PC-9 (cell line): ENCODE measurements at regions not wholly inside any gene's neighbourhood (a gene's known extent, or its start where the extent isn't known, plus 50 kb on each side); places are given as distances from the start of the nearest gene placed in this dataset.

ENCODE experiments used
- BruUV-seq: library from RNA; stranded (reverse); fragments of 400-500 nt; replicated peaks from 2 replicates; lab custom pipeline; 2021; lab: Mats Ljungman, UMichigan
- CTCF ChIA-PET: fragments of 300-600 bp; sonication (Branson Sonifier 250); formaldehyde crosslinking; loops from one replicate; lab custom pipeline; 2022; ENCODE audit warnings: antibody characterized with exemption; lab: Charles Lee
- POLR2A ChIA-PET: fragments of 300-600 bp; sonication (Branson Sonifier 250); formaldehyde crosslinking; loops from one replicate; lab custom pipeline; 2022; ENCODE audit warnings: antibody characterized with exemption; ENCODE audit not compliant: unreplicated experiment; lab: Charles Lee
- DNase-seq, 2 experiments: peaks; one replicate each; pipeline versions ENCODE4 v3.0.0 to v3.0.0-alpha.2; 2015 to 2022; ENCODE audit warnings: mixed read lengths in 1 of 2
- H2AFZ ChIP-seq: fragments of 200-600 bp; sonication (generic); 2 replicates; pipeline ENCODE4 v1.8.1; 2017; ENCODE audit warnings: antibody characterized with exemption
- H3F3A ChIP-seq: fragments of 200-600 bp; sonication (generic); 2 replicates; pipeline ENCODE4 v1.8.1; 2017; ENCODE audit warnings: antibody characterized with exemption, mild to moderate bottlenecking, low read depth; ENCODE audit not compliant: insufficient read depth
- H3K27ac ChIP-seq: fragments of 200-600 bp; sonication (generic); 2 replicates; pipeline ENCODE4 v1.6.1; 2016; ENCODE audit warnings: mixed run types
- H3K27me3 ChIP-seq: fragments of 200-600 bp; sonication (generic); 2 replicates; pipeline ENCODE4 v1.6.1; 2016; ENCODE audit warnings: low read depth, mixed run types; ENCODE audit not compliant: insufficient read depth
- H3K36me3 ChIP-seq: fragments of 200-600 bp; sonication (generic); 2 replicates; pipeline ENCODE4 v1.6.1; 2016; ENCODE audit warnings: low read depth, mixed run types
- H3K4me1 ChIP-seq: fragments of 200-600 bp; sonication (generic); replicated peaks from 2 replicates; pipeline ENCODE4 v1.6.1; 2016; ENCODE audit warnings: mixed run types; ENCODE audit not compliant: insufficient read depth
- H3K4me2 ChIP-seq: fragments of 200-600 bp; sonication (generic); 2 replicates; pipeline ENCODE4 v1.6.1; 2017; ENCODE audit warnings: mixed run types
- H3K4me3 ChIP-seq: fragments of 200-600 bp; sonication (generic); 2 replicates; pipeline ENCODE4 v1.6.1; 2016; ENCODE audit warnings: mixed run types
- H3K79me2 ChIP-seq: fragments of 200-600 bp; sonication (generic); 2 replicates; pipeline ENCODE4 v1.6.1; 2017; ENCODE audit warnings: low read depth, mixed run types
- H3K9me2 ChIP-seq: fragments of 200-600 bp; sonication (generic); 2 replicates; pipeline ENCODE4 v1.8.1; 2017; ENCODE audit warnings: mild to moderate bottlenecking; ENCODE audit not compliant: insufficient read depth
- H3K9me3 ChIP-seq: fragments of 200-600 bp; sonication (generic); 2 replicates; pipeline ENCODE4 v1.8.1; 2016; ENCODE audit warnings: low read depth; ENCODE audit not compliant: insufficient read depth
- H4K20me1 ChIP-seq: fragments of 200-600 bp; sonication (generic); 2 replicates; pipeline ENCODE4 v1.8.1; 2017; ENCODE audit not compliant: insufficient read depth
- EZH2 ChIP-seq: fragments of 200-600 bp; sonication (generic); IDR thresholded peaks from 2 replicates; pipeline ENCODE4 v1.8.0; 2017; ENCODE audit warnings: antibody characterized with exemption, low read depth
- intact Hi-C: fragments of 100-400 bp; cut with micrococcal nuclease; formaldehyde crosslinking; loops from one replicate; pipeline ENCODE4 v1.10.0; 2022; ENCODE audit not compliant: unreplicated experiment
- TF ChIP-seq, protein P1 (sequence below): fragments of 200-600 bp; sonication (generic); conservative IDR thresholded peaks from 2 replicates; pipeline ENCODE4 v1.6.1; 2017; ENCODE audit warnings: mixed run types, antibody characterized with exemption, mild to moderate bottlenecking, moderate library complexity

DNA sequence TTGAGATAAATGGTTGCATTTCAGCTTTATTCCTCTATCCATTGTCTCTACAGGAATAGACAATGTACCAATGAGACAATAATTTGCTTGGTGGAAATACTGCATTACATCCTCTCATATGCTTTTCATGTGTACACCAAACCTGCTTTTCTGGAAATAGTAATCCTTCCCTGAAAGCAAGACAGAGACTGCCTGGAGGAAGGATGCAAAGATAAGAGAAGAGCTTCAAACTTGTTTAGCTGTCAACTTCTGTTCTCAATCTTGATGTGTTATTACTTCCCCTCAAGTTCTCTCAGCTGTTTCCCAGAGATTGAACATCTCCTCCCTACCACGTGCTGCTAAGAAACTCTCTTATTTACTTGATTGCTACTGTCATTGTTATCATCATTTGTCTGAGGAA is 1125.4 kb upstream of the TMPRSS15 start:
- Histone ChIP-seq H4K20me1 (no peaks in the 10 kb centered on the region), H3K4me3 (no peak overlapping the region), H3F3A (no peaks in the 10 kb centered on the region), H2AFZ (no peak overlapping the region), H3K4me1 (no peaks in the 10 kb centered on the region), H3K27me3 (no peaks in the 10 kb centered on the region), H3K79me2 (no peaks in the 10 kb centered on the region), H3K9me3 (no peaks in the 10 kb centered on the region), H3K4me2 (no peak overlapping the region), H3K9me2 (no peaks in the 10 kb centered on the region; the same call in 1 of the 2 replicates), H3K36me3 (no peaks in the 10 kb centered on the region), H3K27ac (no peak overlapping the region)
- no TSS peak for BruUV-seq
- TF ChIP-seq, protein P1, sequence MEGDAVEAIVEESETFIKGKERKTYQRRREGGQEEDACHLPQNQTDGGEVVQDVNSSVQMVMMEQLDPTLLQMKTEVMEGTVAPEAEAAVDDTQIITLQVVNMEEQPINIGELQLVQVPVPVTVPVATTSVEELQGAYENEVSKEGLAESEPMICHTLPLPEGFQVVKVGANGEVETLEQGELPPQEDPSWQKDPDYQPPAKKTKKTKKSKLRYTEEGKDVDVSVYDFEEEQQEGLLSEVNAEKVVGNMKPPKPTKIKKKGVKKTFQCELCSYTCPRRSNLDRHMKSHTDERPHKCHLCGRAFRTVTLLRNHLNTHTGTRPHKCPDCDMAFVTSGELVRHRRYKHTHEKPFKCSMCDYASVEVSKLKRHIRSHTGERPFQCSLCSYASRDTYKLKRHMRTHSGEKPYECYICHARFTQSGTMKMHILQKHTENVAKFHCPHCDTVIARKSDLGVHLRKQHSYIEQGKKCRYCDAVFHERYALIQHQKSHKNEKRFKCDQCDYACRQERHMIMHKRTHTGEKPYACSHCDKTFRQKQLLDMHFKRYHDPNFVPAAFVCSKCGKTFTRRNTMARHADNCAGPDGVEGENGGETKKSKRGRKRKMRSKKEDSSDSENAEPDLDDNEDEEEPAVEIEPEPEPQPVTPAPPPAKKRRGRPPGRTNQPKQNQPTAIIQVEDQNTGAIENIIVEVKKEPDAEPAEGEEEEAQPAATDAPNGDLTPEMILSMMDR = no peak
- no peak for TF ChIP-seq EZH2
- no peak for DNase-seq
- ChIA-PET POLR2A (no interaction called here), CTCF (no interaction called here)
- intact Hi-C loops = no loop called here

DNA sequence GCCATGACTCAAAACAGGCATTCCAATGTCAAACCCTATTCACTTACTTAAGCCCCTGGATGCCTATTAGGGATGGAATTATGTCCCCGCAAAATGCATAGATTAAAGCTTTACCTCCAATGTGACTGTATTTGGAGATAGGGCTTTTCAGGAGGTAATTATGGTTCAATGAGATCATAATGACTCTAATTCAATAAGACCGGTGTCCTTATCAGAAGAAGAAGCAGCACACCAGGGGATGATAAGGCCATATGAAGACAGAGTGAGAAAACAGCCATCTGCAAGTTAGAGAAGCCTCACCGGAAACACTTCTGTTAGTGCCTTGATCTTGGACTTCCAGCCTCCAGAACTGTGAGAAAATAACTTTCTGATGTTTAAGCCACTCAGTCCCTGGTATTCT is 1131.8 kb upstream of the TMPRSS15 start:
- H3K79me2 ChIP-seq = no peaks in the 10 kb centered on the region
- no peaks in the 10 kb centered on the region for H4K20me1 ChIP-seq
- no peaks in the 10 kb centered on the region for H3K9me3 ChIP-seq
- no peak overlapping the region for H2AFZ ChIP-seq
- no peak overlapping the region for H3K27ac ChIP-seq
- no peaks in the 10 kb centered on the region for H3F3A ChIP-seq
- ChIA-PET POLR2A (no interaction called here), CTCF (no interaction called here)
- no peak for TF ChIP-seq EZH2
- TF ChIP-seq, protein P1 = no peak
- no peaks in the 10 kb centered on the region; the same call in 1 of the 2 replicates for H3K9me2 ChIP-seq
- BruUV-seq = no TSS peak
- no peaks in the 10 kb centered on the region for H3K27me3 ChIP-seq
- H3K4me1 ChIP-seq = no peaks in the 10 kb centered on the region
- no peak overlapping the region for H3K4me2 ChIP-seq
- no peak for DNase-seq
- H3K4me3 ChIP-seq = no peak overlapping the region
- H3K36me3 ChIP-seq = no peaks in the 10 kb centered on the region
- intact Hi-C loops = no loop called here

DNA sequence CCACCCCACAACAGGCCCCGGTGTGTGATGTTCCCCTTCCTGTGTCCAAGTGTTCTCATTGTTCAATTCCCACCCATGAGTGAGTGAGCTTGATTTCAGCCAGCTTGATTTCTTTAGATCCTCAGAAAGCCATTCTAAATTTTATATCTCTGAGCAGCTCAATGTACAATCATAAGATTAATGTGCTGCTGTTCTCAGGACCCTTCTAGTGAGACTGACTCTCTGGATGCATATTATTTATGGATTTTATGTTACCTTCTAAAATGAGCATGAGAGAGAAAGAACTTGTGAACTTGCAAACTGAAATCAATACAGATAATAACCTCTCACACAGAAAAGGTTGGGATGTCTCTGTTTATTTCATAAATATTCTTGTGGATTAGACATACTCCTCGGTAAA is 1133.5 kb upstream of the TMPRSS15 start:
- Histone ChIP-seq H3K27ac (no peak overlapping the region), H3K4me2 (no peak overlapping the region), H2AFZ (no peak overlapping the region), H3K4me3 (no peak overlapping the region), H3F3A (no peaks in the 10 kb centered on the region), H3K9me3 (no peaks in the 10 kb centered on the region), H3K9me2 (no peaks in the 10 kb centered on the region), H3K36me3 (no peaks in the 10 kb centered on the region), H3K4me1 (no peaks in the 10 kb centered on the region), H3K27me3 (no peaks in the 10 kb centered on the region), H3K79me2 (no peaks in the 10 kb centered on the region), H4K20me1 (no peaks in the 10 kb centered on the region)
- intact Hi-C loops = no loop called here
- CTCF ChIA-PET = no interaction called here
- POLR2A ChIA-PET = no interaction called here
- DNase-seq = no peak
- TF ChIP-seq EZH2 = no peak
- TF ChIP-seq, protein P1 = no peak
- BruUV-seq = no TSS peak
